SU-DHL-6 (cell line): ENCODE measurements at regions not wholly inside any gene's neighbourhood (a gene's known extent, or its start where the extent isn't known, plus 50 kb on each side); places are given as distances from the start of the nearest gene placed in this dataset.
"Not testable (repeated sequence)": the region's sequence is repeated elsewhere in the genome, so short reads cannot be mapped to it uniquely, and the experiment has no call there.

Experiments
- H2AFZ ChIP-seq: fragments of 200-600 bp; sonication (generic); 2 replicates; pipeline ENCODE4 v1.6.1; 2014; ENCODE audit warnings: low read depth, mild to moderate bottlenecking, moderate library complexity, mixed read lengths, antibody characterized with exemption, low read length; ENCODE audit not compliant: severe bottlenecking
- H3F3A ChIP-seq: fragments of 200-600 bp; shearing (Covaris generic); 2 replicates; pipeline ENCODE4 v1.6.0; 2016; ENCODE audit warnings: antibody characterized with exemption, mild to moderate bottlenecking; ENCODE audit not compliant: insufficient read depth
- H3K27ac ChIP-seq: fragments of 200-600 bp; sonication (generic); 2 replicates; pipeline ENCODE4 v1.5.1; 2016; ENCODE audit warnings: low read depth, mild to moderate bottlenecking, low read length, moderate library complexity, mixed read lengths
- H3K27me3 ChIP-seq: fragments of 200-600 bp; sonication (generic), shearing (Covaris generic); 2 replicates; pipeline ENCODE4 v1.6.0; 2014; ENCODE audit warnings: mild to moderate bottlenecking, low read length
- H3K36me3 ChIP-seq: fragments of 200-600 bp; sonication (generic); 2 replicates; pipeline ENCODE4 v1.6.1; 2014; ENCODE audit warnings: mild to moderate bottlenecking, low read length, mixed read lengths
- H3K4me2 ChIP-seq: fragments of 300-600, 200-600 bp; shearing (Covaris generic), sonication (generic); 2 replicates; pipeline ENCODE4 v1.6.0; 2014; ENCODE audit warnings: low read length, low read depth, mild to moderate bottlenecking; ENCODE audit not compliant: poor library complexity, severe bottlenecking
- H3K4me3 ChIP-seq: fragments of 200-600 bp; sonication (generic); 2 replicates; pipeline ENCODE4 v1.5.1; 2014; ENCODE audit warnings: antibody characterized with exemption, low read length, mild to moderate bottlenecking, mixed read lengths; ENCODE audit not compliant: insufficient read depth, poor library complexity, severe bottlenecking
- H3K79me2 ChIP-seq: fragments of 200-600 bp; sonication (generic); 2 replicates; pipeline ENCODE4 v1.6.1; 2014; ENCODE audit warnings: mild to moderate bottlenecking, low read length, moderate library complexity; ENCODE audit not compliant: insufficient read depth
- H3K9ac ChIP-seq: fragments of 200-600 bp; sonication (generic); 2 replicates; pipeline ENCODE4 v1.7.0; 2014; ENCODE audit warnings: mild to moderate bottlenecking, low read length
- H3K9me2 ChIP-seq: fragments of 200-600 bp; sonication (generic); replicated peaks from 2 replicates; pipeline ENCODE4 v1.6.1; 2014; ENCODE audit warnings: low read length; ENCODE audit not compliant: insufficient read depth
- H3K9me3 ChIP-seq: fragments of 200-600 bp; sonication (generic); 2 replicates; pipeline ENCODE4 v1.6.1; 2014; ENCODE audit warnings: low read length, mixed read lengths; ENCODE audit not compliant: insufficient read depth
- H4K20me1 ChIP-seq: fragments of 200-600 bp; sonication (generic); 2 replicates; pipeline ENCODE4 v1.6.1; 2014; ENCODE audit warnings: low read depth, mild to moderate bottlenecking, antibody characterized with exemption, low read length, moderate library complexity, mixed read lengths
- CTCF ChIP-seq: fragments of 200-600 bp; sonication (generic); IDR thresholded peaks from one replicate; pipeline ENCODE4 v1.5.1; 2017; ENCODE audit warnings: antibody characterized with exemption, mild to moderate bottlenecking, low read length, moderate library complexity; ENCODE audit not compliant: insufficient read depth, poor library complexity, severe bottlenecking
- EZH2phosphoT487 ChIP-seq: fragments of 200-600 bp; sonication (generic), shearing (Covaris generic); conservative IDR thresholded peaks from 2 replicates; pipeline ENCODE4 v1.6.1; 2018; ENCODE audit warnings: mild to moderate bottlenecking, antibody characterized with exemption, low read length, moderate library complexity, mixed read lengths

- Histone ChIP-seq H3K4me3 (no peak overlapping the region), H3K4me2 (no peak overlapping the region), H2AFZ (no peak overlapping the region), H4K20me1 (no peaks in the 10 kb centered on the region), H3K9ac (no peak overlapping the region), H3K9me3 (no peaks in the 10 kb centered on the region), H3K27ac (no peak overlapping the region), H3K27me3 (no peaks in the 10 kb centered on the region), H3K79me2 (no peaks in the 10 kb centered on the region), H3K36me3 (no peaks in the 10 kb centered on the region), H3F3A (no peaks in the 10 kb centered on the region), H3K9me2 (no peaks in the 10 kb centered on the region)
- TF ChIP-seq EZH2phosphoT487, result no peak
- TF ChIP-seq CTCF, result no peak
Observed at GRCh38 chr2:185268651-185269050, 470.0 kb upstream of the FSIP2 start.

GRCh38 chr2:185274718-185275484, 463.7 kb upstream of the FSIP2 start:
- no peak overlapping the region for H3K4me3 ChIP-seq

GRCh38 chr2:185275979-185276378, 462.6 kb upstream of the FSIP2 start:
- H3K79me2 ChIP-seq, H3K27ac ChIP-seq, H3K4me3 ChIP-seq, H3K4me2 ChIP-seq, H3K9ac ChIP-seq, H4K20me1 ChIP-seq, H3K9me3 ChIP-seq, H3K9me2 ChIP-seq, H3K36me3 ChIP-seq, H2AFZ ChIP-seq, H3K27me3 ChIP-seq, H3F3A ChIP-seq: not testable (repeated sequence)

More at GRCh38 chr2:185274718-185275484, 463.7 kb upstream of the FSIP2 start:
- Histone ChIP-seq H3K79me2 (no peaks in the 10 kb centered on the region), H2AFZ (no peak overlapping the region), H3K36me3 (no peaks in the 10 kb centered on the region), H3K27me3 (no peaks in the 10 kb centered on the region), H3K9me3 (no peaks in the 10 kb centered on the region), H3K9me2 (no peaks in the 10 kb centered on the region), H4K20me1 (no peaks in the 10 kb centered on the region), H3K9ac (no peak overlapping the region), H3K4me2 (no peak overlapping the region), H3F3A (no peaks in the 10 kb centered on the region), H3K27ac (no peak overlapping the region)
- TF ChIP-seq CTCF (no peak), EZH2phosphoT487 (no peak)

GRCh38 chr2:185278761-185279160, 459.8 kb upstream of the FSIP2 start:
- H3K9me3 ChIP-seq, result no peaks in the 10 kb centered on the region
- TF ChIP-seq CTCF (no peak), EZH2phosphoT487 (no peak)
- no peak overlapping the region for H2AFZ ChIP-seq
- no peak overlapping the region for H3K27ac ChIP-seq
- no peaks in the 10 kb centered on the region for H3K9me2 ChIP-seq
- H4K20me1 ChIP-seq, result no peaks in the 10 kb centered on the region; the same call in 1 of the 2 replicates
- no peak overlapping the region for H3K4me2 ChIP-seq
- H3K27me3 ChIP-seq, result no peaks in the 10 kb centered on the region
- H3K4me3 ChIP-seq, result no peak overlapping the region
- no peaks in the 10 kb centered on the region for H3F3A ChIP-seq
- H3K79me2 ChIP-seq, result no peaks in the 10 kb centered on the region
- H3K36me3 ChIP-seq, result no peaks in the 10 kb centered on the region
- H3K9ac ChIP-seq, result no peak overlapping the region
